ENCODE measurements at regions not wholly inside any gene's neighbourhood (a gene's known extent, or its start where the extent isn't known, plus 50 kb on each side); places are given as distances from the start of the nearest gene placed in this dataset.
"Not testable (repeated sequence)": the region's sequence is repeated elsewhere in the genome, so short reads cannot be mapped to it uniquely, and the experiment has no call there.

DNA sequence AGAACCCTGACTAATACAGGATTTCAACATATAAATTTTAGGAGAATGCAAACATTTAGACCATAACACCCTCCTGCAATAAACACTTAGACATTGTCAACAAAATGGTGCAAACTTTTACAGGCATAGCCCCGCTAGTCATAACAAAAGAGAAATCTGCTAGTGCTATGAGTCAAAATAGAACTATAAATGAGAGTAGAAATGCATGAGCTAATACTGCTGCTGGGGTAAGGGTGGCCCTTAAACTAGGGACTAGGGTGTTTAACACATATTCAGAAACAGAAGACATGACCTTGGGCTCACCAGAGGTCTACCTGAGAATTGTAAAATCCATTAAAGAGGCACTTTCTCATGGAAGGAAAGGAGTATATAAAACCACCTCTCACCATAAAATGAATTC, 131.6 kb downstream of the TLR4 start (continued):
- TF ChIP-seq, protein P1, sequence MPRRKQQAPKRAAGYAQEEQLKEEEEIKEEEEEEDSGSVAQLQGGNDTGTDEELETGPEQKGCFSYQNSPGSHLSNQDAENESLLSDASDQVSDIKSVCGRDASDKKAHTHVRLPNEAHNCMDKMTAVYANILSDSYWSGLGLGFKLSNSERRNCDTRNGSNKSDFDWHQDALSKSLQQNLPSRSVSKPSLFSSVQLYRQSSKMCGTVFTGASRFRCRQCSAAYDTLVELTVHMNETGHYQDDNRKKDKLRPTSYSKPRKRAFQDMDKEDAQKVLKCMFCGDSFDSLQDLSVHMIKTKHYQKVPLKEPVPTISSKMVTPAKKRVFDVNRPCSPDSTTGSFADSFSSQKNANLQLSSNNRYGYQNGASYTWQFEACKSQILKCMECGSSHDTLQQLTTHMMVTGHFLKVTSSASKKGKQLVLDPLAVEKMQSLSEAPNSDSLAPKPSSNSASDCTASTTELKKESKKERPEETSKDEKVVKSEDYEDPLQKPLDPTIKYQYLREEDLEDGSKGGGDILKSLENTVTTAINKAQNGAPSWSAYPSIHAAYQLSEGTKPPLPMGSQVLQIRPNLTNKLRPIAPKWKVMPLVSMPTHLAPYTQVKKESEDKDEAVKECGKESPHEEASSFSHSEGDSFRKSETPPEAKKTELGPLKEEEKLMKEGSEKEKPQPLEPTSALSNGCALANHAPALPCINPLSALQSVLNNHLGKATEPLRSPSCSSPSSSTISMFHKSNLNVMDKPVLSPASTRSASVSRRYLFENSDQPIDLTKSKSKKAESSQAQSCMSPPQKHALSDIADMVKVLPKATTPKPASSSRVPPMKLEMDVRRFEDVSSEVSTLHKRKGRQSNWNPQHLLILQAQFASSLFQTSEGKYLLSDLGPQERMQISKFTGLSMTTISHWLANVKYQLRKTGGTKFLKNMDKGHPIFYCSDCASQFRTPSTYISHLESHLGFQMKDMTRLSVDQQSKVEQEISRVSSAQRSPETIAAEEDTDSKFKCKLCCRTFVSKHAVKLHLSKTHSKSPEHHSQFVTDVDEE (CRISPR knock-in tag; IDR thresholded peaks at IDR 0.05) = no peak

DNA sequence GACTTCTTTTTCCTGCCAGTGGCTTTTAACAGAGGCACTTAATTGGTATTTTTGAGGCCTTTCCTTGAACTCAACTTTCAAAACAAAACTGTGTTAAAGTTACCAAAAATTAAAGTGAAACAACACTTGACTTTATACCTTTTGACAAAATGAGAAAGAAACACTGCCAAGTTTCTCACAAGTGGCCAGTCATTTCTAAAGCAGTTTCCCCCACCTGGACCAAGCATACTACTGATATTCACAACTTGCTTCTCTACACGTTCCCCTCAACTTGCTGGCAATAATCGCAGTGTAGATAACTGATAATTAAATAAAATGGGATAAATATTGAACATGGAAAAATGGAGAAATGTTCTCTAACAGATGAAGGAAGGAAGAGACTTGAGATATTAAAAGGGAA, 135.7 kb downstream of the TLR4 start:
- ATAC-seq = no peak
- no peak for TF ChIP-seq ZNF565 (CRISPR knock-in tag; conservative IDR thresholded peaks at IDR 0.05; ENCODE audit: low read depth)
- TF ChIP-seq, protein P2, sequence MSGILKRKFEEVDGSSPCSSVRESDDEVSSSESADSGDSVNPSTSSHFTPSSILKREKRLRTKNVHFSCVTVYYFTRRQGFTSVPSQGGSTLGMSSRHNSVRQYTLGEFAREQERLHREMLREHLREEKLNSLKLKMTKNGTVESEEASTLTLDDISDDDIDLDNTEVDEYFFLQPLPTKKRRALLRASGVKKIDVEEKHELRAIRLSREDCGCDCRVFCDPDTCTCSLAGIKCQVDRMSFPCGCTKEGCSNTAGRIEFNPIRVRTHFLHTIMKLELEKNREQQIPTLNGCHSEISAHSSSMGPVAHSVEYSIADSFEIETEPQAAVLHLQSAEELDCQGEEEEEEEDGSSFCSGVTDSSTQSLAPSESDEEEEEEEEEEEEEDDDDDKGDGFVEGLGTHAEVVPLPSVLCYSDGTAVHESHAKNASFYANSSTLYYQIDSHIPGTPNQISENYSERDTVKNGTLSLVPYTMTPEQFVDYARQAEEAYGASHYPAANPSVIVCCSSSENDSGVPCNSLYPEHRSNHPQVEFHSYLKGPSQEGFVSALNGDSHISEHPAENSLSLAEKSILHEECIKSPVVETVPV (CRISPR knock-in tag; IDR thresholded peaks at IDR 0.05) = no peak
- no peak for TF ChIP-seq SNAI2 (CRISPR knock-in tag; IDR thresholded peaks at IDR 0.05)
- TF ChIP-seq, protein P1 (CRISPR knock-in tag; IDR thresholded peaks at IDR 0.05) = no peak
- TF ChIP-seq, protein P3, sequence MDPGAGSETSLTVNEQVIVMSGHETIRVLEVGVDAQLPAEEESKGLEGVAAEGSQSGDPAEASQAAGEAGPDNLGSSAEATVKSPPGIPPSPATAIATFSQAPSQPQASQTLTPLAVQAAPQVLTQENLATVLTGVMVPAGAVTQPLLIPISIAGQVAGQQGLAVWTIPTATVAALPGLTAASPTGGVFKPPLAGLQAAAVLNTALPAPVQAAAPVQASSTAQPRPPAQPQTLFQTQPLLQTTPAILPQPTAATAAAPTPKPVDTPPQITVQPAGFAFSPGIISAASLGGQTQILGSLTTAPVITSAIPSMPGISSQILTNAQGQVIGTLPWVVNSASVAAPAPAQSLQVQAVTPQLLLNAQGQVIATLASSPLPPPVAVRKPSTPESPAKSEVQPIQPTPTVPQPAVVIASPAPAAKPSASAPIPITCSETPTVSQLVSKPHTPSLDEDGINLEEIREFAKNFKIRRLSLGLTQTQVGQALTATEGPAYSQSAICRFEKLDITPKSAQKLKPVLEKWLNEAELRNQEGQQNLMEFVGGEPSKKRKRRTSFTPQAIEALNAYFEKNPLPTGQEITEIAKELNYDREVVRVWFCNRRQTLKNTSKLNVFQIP (CRISPR knock-in tag; IDR thresholded peaks at IDR 0.05; ENCODE audit: borderline replicate concordance, low read depth) = no peak

DNA sequence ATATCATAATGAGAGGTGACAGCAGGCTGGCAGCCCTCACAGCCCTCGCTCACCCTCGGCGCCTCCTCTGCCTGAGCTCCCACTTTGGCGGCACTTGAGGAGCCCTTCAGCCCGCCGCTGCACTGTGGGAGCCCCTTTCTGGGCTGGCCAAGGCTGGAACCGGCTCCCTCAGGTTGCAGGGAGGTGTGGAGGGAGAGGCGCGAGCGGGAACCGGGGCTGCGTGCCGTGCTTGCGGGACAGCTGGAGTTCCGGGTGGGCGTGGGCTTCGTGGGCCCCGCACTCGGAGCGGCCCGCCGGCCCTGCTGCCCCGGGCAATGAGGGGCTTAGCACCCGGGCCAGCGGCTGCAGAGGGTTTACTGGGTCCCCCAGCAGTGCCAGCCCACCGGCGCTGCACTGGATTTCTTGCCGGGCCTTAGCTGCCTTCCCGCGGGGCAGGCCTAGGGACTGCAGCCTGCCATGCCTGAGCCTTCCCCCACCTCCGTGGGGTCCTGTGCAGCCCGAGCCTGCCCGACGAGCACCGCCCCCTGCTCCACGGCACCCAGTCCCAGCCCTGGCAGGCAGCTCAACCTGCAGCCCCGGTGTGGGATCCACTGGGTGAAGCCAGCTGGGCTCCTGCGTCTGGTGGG, 147.7 kb downstream of the TLR4 start:
- not testable (repeated sequence) for ATAC-seq

DNA sequence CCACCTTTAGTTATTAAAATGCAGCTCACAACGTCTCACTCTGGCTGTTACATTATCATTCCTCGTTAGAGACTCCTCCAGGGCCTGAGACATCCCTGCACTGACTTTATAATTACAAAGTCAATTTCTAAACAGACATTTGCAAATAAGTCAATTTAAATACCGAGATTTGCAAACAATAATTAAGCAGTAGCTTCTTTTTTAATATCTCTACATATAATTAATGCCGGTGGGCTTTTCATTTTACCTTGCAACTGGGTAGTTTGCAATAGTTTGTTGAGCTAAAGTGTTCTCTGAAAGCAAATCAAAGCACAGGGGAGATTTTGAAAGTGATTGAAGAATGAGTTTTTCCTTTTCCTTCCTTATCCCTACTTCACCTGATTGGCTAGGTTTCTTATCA, 154.4 kb downstream of the TLR4 start:
- no peak for ATAC-seq
- no peak for TF ChIP-seq ZNF70 (CRISPR knock-in tag; IDR thresholded peaks at IDR 0.05)
- TF ChIP-seq, protein P4, sequence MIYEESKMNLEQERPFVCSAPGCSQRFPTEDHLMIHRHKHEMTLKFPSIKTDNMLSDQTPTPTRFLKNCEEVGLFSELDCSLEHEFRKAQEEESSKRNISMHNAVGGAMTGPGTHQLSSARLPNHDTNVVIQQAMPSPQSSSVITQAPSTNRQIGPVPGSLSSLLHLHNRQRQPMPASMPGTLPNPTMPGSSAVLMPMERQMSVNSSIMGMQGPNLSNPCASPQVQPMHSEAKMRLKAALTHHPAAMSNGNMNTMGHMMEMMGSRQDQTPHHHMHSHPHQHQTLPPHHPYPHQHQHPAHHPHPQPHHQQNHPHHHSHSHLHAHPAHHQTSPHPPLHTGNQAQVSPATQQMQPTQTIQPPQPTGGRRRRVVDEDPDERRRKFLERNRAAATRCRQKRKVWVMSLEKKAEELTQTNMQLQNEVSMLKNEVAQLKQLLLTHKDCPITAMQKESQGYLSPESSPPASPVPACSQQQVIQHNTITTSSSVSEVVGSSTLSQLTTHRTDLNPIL (CRISPR knock-in tag; IDR thresholded peaks at IDR 0.05; ENCODE audit: low read depth) = no peak

DNA sequence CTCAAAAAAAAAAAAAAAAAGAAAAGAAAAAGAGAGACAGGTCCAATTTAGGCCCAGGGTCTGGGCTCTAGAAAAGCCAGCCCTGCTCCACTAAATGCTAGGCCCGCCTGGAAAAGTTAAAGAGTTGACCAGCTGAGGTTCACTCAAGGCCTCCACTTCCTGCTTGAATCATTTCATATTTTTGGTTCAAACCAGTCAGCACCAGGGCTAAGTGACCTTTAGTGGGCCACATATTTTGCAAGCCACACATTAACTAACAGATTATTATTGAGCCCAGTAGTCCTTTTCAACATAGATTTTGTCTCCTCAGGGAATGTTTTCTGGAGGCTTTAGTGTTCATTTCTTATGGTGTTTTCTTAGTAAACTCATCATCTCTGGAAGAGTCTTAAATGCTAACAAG, 156.6 kb downstream of the TLR4 start:
- TF ChIP-seq ZNF8 (CRISPR knock-in tag; IDR thresholded peaks at IDR 0.05) = no peak
- no peak for TF ChIP-seq ZNF70 (CRISPR knock-in tag; IDR thresholded peaks at IDR 0.05)
- TF ChIP-seq, protein P1 (CRISPR knock-in tag; IDR thresholded peaks at IDR 0.05) = no peak
- ATAC-seq = no peak
